HG03442 (cell line): ENCODE measurements at regions not wholly inside any gene's neighbourhood (a gene's known extent, or its start where the extent isn't known, plus 50 kb on each side); places are given as distances from the start of the nearest gene placed in this dataset.

Source experiments
- ATAC-seq: cut with Tn5 transposase; IDR thresholded peaks from one replicate; pipeline ENCODE4 v1.9.1; 2021; ENCODE audit warnings: mild to moderate bottlenecking, moderate library complexity; ENCODE audit not compliant: unreplicated experiment

- ATAC-seq, result no peak
Measured at GRCh38 chr18:26794230-26795101, 71.0 kb downstream of the AQP4 start.

- ATAC-seq, result no peak
Measured at GRCh38 chr18:26792661-26793060, 72.8 kb downstream of the AQP4 start.

DNA sequence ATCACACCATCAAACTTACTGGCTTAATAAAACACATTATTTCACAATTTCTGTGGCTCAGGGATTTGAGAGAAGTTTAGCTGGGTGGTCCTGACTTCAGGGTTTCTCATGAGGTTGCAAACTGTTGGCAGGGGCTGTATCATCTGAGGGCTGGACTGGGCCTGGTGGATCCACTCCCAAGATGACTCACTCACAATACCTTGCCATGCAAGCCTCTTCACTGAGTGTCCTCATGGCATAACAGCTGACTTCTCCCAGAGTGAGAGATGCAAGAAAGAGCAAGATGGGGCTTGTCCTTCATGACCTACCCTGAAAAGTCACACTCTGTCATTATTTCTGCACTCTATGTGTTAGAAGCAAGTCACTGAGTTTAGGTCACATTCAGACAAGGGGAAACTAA lies 73.8 kb downstream of the AQP4 start:
- ATAC-seq, result no peak

- ATAC-seq, result no peak
Measured at GRCh38 chr18:26784599-26784998, 80.9 kb downstream of the AQP4 start.

- ATAC-seq, result no peak
Measured at GRCh38 chr18:26783170-26783569, 82.3 kb downstream of the AQP4 start.

DNA sequence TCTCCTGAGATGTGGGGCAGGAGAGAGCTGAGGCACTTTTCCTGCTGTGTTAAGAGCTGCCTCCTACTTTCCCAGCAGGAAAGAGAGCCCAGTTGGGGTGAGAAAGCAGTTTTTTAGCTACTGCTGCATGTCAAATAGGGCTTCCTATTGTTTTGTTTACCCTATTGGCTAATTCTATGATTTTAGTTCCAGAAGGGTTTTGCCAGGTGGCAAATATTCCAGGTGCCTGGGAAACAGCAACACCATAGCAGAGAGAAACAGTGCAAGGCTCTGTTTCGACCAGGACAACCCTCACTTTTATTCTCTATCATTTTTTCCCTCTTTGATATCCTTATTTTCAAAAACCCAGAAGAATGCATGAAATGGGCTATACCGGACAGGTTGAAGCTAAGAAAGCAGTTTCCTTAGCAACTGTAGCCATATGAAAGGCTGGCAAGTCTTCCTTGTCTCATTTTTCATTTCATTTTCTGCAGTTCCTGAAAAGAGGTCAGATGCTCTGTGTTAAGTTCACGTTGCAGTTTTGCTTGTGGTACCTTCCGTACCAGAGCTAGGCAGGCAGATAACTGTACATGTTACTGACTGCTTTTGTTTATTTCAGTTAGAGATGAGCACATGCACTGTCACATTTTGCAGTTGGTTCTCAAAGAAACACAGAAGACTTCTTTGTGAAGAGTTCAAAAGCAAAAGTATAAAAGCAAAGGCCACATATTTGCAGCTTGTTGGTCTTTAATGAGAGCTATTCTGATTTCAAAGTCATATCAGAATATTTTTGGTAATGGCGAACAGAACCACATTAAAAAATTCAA lies 84.8 kb downstream of the AQP4 start:
- ATAC-seq, result no peak

DNA sequence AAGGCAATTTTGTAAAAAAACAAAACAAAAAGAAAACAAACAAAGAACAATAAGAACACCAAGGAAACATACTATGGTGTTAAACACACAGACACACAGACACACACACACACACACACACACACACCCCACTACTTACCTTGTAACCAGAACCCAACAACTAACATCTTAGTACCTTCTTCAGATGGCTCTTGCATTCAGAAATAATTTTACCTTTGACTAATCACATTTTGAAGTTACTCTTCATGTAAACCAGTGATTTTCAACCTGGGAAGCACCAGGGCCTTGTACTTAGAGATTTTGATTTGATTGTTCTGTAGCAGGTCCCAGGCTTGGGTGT lies 87.5 kb downstream of the AQP4 start:
- ATAC-seq, result no peak

DNA sequence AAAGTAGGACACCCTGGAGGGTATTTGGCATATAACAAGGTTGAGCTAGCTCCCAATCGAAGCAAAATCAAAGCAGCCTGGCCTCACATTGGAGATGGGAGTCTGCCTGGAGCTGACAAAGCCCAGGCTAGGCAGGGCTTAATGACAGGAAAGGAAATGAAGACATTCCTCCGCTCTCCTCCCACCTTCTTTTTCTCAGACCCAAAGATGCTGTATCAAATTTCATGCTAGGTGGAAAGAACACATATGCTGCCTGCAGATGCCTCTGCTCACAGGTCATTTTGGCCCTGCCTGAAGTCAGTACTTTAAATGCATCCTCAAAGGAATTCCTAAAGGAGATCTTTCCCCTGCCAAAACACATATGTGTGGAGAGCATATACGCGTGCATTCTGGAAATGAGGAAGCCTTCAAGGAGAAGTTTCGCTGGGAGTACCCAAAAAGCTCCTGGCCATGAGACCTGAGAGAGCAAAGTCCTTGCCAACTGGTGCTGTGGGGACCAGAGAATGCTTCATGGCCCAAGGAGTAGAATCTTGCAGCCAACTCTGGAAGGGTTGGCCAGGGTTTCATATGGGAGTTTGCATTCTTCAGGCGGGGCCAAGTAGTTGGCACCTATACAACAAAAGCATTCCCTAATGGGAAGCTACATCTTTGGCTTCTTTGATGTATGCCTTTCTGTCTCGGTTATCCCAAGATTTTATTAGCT lies 88.0 kb downstream of the AQP4 start:
- no peak for ATAC-seq

DNA sequence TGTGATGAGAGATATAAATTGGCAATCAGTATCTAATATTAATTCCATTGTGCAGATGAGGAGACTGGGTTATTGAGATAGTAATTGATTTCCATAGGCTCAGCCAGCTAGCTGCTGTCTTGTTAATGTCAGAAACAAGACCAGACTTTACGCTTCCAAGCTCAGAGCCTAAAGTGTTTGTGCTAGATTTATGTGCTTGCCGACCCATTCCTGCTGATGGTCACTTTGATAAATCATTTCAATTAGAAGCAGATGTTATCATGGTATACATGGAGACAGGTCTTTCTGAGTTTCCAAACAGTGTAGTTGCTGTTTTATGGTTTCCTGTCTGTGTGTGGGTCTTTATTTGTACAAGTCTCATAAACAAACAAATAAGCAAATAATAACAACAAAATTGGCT lies 92.8 kb downstream of the AQP4 start:
- no peak for ATAC-seq

- ATAC-seq, result no peak
Measured at GRCh38 chr18:26771524-26771923, 94.0 kb downstream of the AQP4 start.

- no peak for ATAC-seq
Measured at GRCh38 chr18:26768385-26768784, 97.1 kb downstream of the AQP4 start.

DNA sequence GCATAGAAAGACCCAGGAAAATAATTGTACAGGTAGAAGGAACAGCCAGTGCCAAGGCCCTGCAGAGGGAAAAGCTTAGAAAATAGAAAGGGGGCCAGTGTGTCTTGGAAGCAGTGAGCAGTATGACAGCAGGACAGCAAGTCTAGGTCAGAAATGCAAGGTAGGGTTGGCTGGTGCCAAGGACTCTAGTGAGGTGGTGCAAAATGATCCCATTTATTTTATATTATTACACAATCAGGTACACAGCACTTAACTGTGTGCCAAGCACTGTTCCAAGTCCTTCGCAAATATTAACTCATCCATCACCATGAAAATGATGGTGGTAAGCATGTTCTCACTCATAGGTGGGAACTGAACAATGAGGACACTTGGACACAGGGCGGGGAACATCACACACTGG lies 100.0 kb downstream of the AQP4 start:
- no peak for ATAC-seq

DNA sequence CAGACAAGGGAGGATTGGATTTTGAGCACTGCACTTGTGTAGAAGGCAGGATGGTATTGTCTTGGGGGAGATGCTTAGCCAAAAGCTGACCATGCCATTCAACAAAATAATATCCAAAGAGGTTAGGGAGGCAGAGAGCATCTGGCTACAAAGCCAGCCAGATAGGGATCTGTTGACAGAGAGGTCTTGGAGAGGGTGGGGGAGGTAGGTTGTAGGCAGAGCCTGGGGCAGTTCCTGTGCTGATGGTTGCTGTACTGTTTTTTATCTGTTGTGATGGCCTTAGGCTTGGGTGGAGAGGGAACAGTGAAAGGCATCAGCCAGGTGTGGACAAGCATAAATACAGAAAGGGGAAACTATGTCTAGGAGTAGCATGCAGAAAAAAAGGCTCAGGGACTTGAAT lies 100.9 kb downstream of the AQP4 start:
- no peak for ATAC-seq

DNA sequence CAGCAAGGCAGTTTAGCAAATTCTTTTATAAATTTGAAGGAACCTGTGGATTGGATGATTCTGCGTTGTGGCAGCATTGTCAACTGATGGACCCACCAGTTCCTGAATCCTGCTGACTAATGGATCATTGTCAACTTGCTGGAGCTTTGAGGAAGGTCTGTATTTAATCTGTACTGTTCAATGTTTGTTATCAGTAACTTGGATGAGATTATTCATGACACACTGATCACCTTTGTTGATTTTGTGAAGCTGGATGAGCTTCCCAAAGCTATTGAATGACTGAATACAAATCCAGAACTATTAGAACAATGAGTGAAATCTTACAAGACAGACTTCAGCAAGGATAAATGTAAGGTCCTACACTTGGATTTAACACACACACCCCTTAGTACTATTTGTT lies 101.3 kb downstream of the AQP4 start:
- no peak for ATAC-seq

DNA sequence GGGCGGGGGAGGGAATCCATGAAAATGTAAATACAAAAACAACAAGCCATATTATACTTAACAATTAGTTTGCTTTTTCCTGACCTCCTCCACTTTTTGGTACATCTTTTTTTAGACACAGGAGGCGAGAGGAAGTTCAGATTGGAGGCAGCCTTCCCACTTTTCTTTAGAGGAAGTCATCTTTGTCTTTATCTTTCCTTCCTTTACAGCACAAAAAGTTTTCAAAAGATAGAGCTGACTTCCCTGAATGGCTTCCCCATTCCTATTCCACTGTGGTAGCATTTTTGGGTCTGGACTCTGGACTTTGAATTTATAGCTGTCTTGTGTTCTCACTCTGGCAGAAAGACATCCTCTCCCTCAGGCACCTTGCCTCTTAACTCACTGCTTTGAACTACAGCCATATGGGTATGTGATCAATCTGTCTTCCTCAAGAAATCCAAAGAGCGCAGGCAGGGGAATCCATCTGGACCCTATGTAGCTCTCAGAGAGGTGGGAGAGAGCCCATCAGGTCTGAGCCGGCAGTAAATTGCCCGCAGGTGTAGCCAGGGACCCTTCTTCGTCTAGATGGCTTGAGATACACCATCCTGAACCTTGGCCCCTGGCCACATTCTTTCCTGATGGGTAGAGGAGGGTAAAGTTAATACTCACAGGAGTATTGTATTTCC lies 101.9 kb downstream of the AQP4 start:
- ATAC-seq, result no peak

DNA sequence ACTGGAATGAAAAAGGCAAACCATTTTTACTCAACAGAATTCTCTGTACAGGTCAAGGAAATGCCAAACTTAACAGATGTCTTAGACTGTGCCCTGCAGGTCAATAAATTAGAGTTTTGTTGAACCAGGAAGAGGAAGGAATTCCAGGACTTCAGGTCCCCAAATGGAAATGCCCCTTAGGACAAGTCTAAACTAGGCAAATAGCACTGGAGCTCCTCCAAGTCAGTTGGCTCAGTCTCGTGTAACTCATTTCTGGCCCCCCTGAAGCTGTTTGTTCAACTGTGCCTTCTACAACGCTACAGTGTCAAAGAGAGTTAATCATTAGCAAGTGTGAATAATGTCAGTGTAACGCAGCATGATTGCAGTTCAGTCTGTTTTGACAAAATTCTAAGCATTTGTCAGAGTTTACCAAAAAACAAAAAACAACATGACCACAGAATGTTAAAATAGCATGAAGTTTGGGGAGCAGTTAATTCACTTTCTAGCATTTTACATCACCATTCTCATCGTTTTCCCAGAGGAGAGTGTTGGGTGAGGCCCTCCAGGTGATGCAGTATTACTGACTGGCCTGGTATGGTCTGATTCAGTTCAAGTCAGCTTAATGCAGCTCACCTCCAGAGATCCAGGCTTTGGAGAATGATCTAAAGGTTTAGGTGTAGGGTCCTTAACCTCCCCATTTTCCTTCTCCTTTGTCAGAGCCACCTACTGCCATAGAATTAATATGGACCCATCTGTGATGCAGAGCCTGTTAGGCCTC lies 108.1 kb downstream of the AQP4 start:
- no peak for ATAC-seq

DNA sequence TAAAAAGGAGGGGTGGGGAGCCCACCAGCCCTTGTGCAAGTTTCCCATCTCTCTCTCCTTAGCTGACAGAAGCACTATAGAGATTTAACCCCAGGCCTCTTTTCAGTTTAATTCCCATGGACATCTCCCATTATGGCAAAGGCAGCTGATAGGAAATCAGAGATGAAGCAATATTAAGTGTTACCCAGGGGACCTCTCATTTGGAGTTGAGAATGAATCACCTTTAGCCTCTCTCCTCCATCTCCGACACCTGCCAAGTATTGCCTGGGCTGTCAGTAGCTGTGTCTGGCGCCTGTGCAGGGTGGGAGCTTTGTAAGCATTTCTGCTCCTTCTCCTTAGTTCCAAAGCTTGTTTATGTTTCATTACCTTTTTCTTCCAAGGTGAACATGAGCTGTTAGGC lies 109.0 kb downstream of the AQP4 start:
- ATAC-seq, result no peak

GRCh38 chr18:26746826-26747475 lies 118.6 kb downstream of the AQP4 start:
- no peak for ATAC-seq

- ATAC-seq, result no peak
Measured at GRCh38 chr18:26746398-26746797, 119.1 kb downstream of the AQP4 start.
